ENCODE measurements at regions not wholly inside any gene's neighbourhood (a gene's known extent, or its start where the extent isn't known, plus 50 kb on each side); places are given as distances from the start of the nearest gene placed in this dataset.

DNA sequence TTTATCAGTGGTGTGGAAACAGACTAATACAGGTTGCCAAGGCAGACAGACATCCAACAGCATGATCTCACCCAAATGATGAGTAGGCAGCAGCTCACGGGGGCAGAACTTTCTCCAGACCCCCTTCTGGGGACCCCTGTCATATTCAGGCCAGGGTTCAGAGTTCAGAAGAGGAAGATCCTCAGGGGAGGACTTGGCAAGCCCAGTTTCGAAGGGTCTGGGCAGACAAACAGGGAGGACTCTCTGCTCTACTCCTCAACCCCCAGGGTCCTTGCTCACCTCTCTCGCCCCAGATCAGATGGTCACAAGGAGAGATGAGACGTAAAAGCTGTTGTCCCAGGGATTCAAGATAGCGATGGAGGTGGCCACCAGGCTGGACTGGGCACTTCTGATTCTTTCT lies 215.1 kb upstream of the MVB12B start:
- TF ChIP-seq SUZ12 (IDR thresholded peaks at IDR 0.05; ENCODE audit: extremely low read depth, insufficient read depth, insufficient read length) (no peak), YY1 (IDR thresholded peaks at IDR 0.05; ENCODE audit: insufficient read depth, insufficient read length) (no peak), ZNF274 (IDR thresholded peaks at IDR 0.05; ENCODE audit: low read depth, low read length) (no peak)

Measured in NT2/D1 (cell line).